ENCODE measurements at regions not wholly inside any gene's neighbourhood (a gene's known extent, or its start where the extent isn't known, plus 50 kb on each side); places are given as distances from the start of the nearest gene placed in this dataset.
"Not testable (repeated sequence)": the region's sequence is repeated elsewhere in the genome, so short reads cannot be mapped to it uniquely, and the experiment has no call there.

GRCh38 chr5:129163810-129164378 is 69.3 kb downstream of the ISOC1 start:
- DNase-seq (ENCODE audit: insufficient read length, low spot score) (no peak), FAIRE-seq (no peak)

- DNase-seq (ENCODE audit: insufficient read length, low spot score), result no peak
- no peak for FAIRE-seq
Observed at GRCh38 chr5:129170050-129170449, 75.5 kb downstream of the ISOC1 start.

- FAIRE-seq (no peak), DNase-seq (ENCODE audit: insufficient read length, low spot score) (no peak)
Observed at GRCh38 chr5:129171194-129171944, 76.8 kb downstream of the ISOC1 start.

- DNase-seq (ENCODE audit: insufficient read length, low spot score) (no peak), FAIRE-seq (no peak)
Observed at GRCh38 chr5:129172580-129172979, 78.0 kb downstream of the ISOC1 start.

GRCh38 chr5:129173771-129174170 is 79.2 kb downstream of the ISOC1 start:
- no peak for DNase-seq (ENCODE audit: insufficient read length, low spot score)
- FAIRE-seq, result no peak

GRCh38 chr5:129174480-129174879 is 79.9 kb downstream of the ISOC1 start:
- DNase-seq (ENCODE audit: insufficient read length, low spot score) (no peak), FAIRE-seq (no peak)

- DNase-seq (ENCODE audit: insufficient read length, low spot score) (no peak), FAIRE-seq (no peak)
Observed at GRCh38 chr5:129177451-129177850, 82.9 kb downstream of the ISOC1 start.

GRCh38 chr5:129199308-129199707 is 104.8 kb downstream of the ISOC1 start:
- DNase-seq (ENCODE audit: insufficient read length, low spot score), result no peak
- FAIRE-seq, result no peak

- DNase-seq (ENCODE audit: insufficient read length, low spot score) (no peak), FAIRE-seq (no peak)
Observed at GRCh38 chr5:129204525-129204924, 110.0 kb downstream of the ISOC1 start.

GRCh38 chr5:129216001-129216400 is 121.5 kb downstream of the ISOC1 start:
- FAIRE-seq, result no peak
- DNase-seq (ENCODE audit: insufficient read length, low spot score), result no peak

- FAIRE-seq (no peak), DNase-seq (ENCODE audit: insufficient read length, low spot score) (no peak)
Observed at GRCh38 chr5:129217179-129217578, 122.6 kb downstream of the ISOC1 start.

GRCh38 chr5:129223178-129223577 is 128.6 kb downstream of the ISOC1 start:
- DNase-seq (ENCODE audit: insufficient read length, low spot score), result no peak
- FAIRE-seq, result no peak

- no peak for DNase-seq (ENCODE audit: insufficient read length, low spot score)
- no peak for FAIRE-seq
Observed at GRCh38 chr5:129228577-129228976, 134.0 kb downstream of the ISOC1 start.

- DNase-seq (ENCODE audit: insufficient read length, low spot score), result no peak
Observed at GRCh38 chr5:129241755-129242154, 147.2 kb downstream of the ISOC1 start.

GRCh38 chr5:129243039-129243438 is 148.5 kb downstream of the ISOC1 start:
- FAIRE-seq (no peak), DNase-seq (ENCODE audit: insufficient read length, low spot score) (no peak)

More at GRCh38 chr5:129241755-129242154, 147.2 kb downstream of the ISOC1 start:
- no peak for FAIRE-seq

GRCh38 chr5:129244478-129244877 is 149.9 kb downstream of the ISOC1 start:
- FAIRE-seq (no peak), DNase-seq (ENCODE audit: insufficient read length, low spot score) (no peak)

GRCh38 chr5:129245489-129245888 is 150.9 kb downstream of the ISOC1 start:
- DNase-seq (ENCODE audit: insufficient read length, low spot score), result no peak
- no peak for FAIRE-seq

GRCh38 chr5:129246088-129246487 is 151.5 kb downstream of the ISOC1 start:
- DNase-seq (ENCODE audit: insufficient read length, low spot score) (no peak), FAIRE-seq (no peak)

GRCh38 chr5:129249886-129250285 is 155.3 kb downstream of the ISOC1 start:
- FAIRE-seq (no peak), DNase-seq (ENCODE audit: insufficient read length, low spot score) (no peak)

GRCh38 chr5:129271308-129271707 is 176.8 kb downstream of the ISOC1 start:
- FAIRE-seq, result no peak
- DNase-seq (ENCODE audit: insufficient read length, low spot score), result no peak

- DNase-seq (ENCODE audit: insufficient read length, low spot score), result no peak
- no peak for FAIRE-seq
Observed at GRCh38 chr5:129284010-129284409, 176.1 kb upstream of the ADAMTS19 start.

GRCh38 chr5:129294216-129294615 is 165.9 kb upstream of the ADAMTS19 start:
- not testable (repeated sequence) for DNase-seq (ENCODE audit: insufficient read length, low spot score); FAIRE-seq

Measured in GM19239 (cell line).